ENCODE measurements at regions not wholly inside any gene's neighbourhood (a gene's known extent, or its start where the extent isn't known, plus 50 kb on each side); places are given as distances from the start of the nearest gene placed in this dataset.

GRCh38 chr2:153394247-153394646, 84.3 kb downstream of the RPRM start:
- H3K4me1 ChIP-seq (ENCODE audit: low read length) = no peaks in the 10 kb centered on the region
- H2AFZ ChIP-seq (ENCODE audit: low read depth, low read length) = no peak overlapping the region
- H4K20me1 ChIP-seq (ENCODE audit: insufficient read depth, low read length) = no peaks in the 10 kb centered on the region
- H3K79me2 ChIP-seq (ENCODE audit: low read length) = no peaks in the 10 kb centered on the region
- H3K9ac ChIP-seq (ENCODE audit: low read length) = no peak overlapping the region
- H3K4me3 ChIP-seq (ENCODE audit: low read length) = no peak overlapping the region
- no peaks in the 10 kb centered on the region for H3K9me3 ChIP-seq (ENCODE audit: insufficient read depth, low read length)
- TF ChIP-seq CTCF (IDR thresholded peaks at IDR 0.05; ENCODE audit: low read depth, low read length) = no peak
- TF ChIP-seq EZH2phosphoT487 (IDR thresholded peaks at IDR 0.05; ENCODE audit: low read depth) = no peak
- H3K27me3 ChIP-seq (ENCODE audit: low read depth, low read length) = no peaks in the 10 kb centered on the region
- no peak overlapping the region for H3K4me2 ChIP-seq (ENCODE audit: low read length)
- no peak overlapping the region for H3K27ac ChIP-seq (ENCODE audit: low read length)
- no peaks in the 10 kb centered on the region for H3K36me3 ChIP-seq (replicated peaks; ENCODE audit: low read depth, low read length)

- Histone ChIP-seq H3K4me3 (ENCODE audit: low read length) (no peak overlapping the region), H3K4me1 (ENCODE audit: low read length) (no peaks in the 10 kb centered on the region), H3K9me3 (ENCODE audit: insufficient read depth, low read length) (no peaks in the 10 kb centered on the region), H3K9ac (ENCODE audit: low read length) (no peak overlapping the region), H3K27ac (ENCODE audit: low read length) (no peak overlapping the region), H2AFZ (ENCODE audit: low read depth, low read length) (no peak overlapping the region), H3K27me3 (ENCODE audit: low read depth, low read length) (no peaks in the 10 kb centered on the region), H4K20me1 (ENCODE audit: insufficient read depth, low read length) (no peaks in the 10 kb centered on the region), H3K4me2 (ENCODE audit: low read length) (no peak overlapping the region), H3K36me3 (replicated peaks; ENCODE audit: low read depth, low read length) (no peaks in the 10 kb centered on the region), H3K79me2 (ENCODE audit: low read length) (no peaks in the 10 kb centered on the region)
- TF ChIP-seq CTCF (IDR thresholded peaks at IDR 0.05; ENCODE audit: low read depth, low read length) (no peak), EZH2phosphoT487 (IDR thresholded peaks at IDR 0.05; ENCODE audit: low read depth) (no peak)
These were observed 85.0 kb downstream of the RPRM start for GRCh38 chr2:153393518-153393917.

- no peaks in the 10 kb centered on the region for H3K79me2 ChIP-seq (ENCODE audit: low read length)
- no peaks in the 10 kb centered on the region for H3K36me3 ChIP-seq (replicated peaks; ENCODE audit: low read depth, low read length)
- H3K9ac ChIP-seq (ENCODE audit: low read length) = no peak overlapping the region
- no peak for TF ChIP-seq CTCF (IDR thresholded peaks at IDR 0.05; ENCODE audit: low read depth, low read length)
- no peak for TF ChIP-seq EZH2phosphoT487 (IDR thresholded peaks at IDR 0.05; ENCODE audit: low read depth)
- no peak overlapping the region for H3K4me3 ChIP-seq (ENCODE audit: low read length)
- no peaks in the 10 kb centered on the region for H3K27me3 ChIP-seq (ENCODE audit: low read depth, low read length)
- H3K9me3 ChIP-seq (ENCODE audit: insufficient read depth, low read length) = no peaks in the 10 kb centered on the region
- H3K4me2 ChIP-seq (ENCODE audit: low read length) = no peak overlapping the region
- no peak overlapping the region for H3K27ac ChIP-seq (ENCODE audit: low read length)
- no peaks in the 10 kb centered on the region for H3K4me1 ChIP-seq (ENCODE audit: low read length)
- H4K20me1 ChIP-seq (ENCODE audit: insufficient read depth, low read length) = no peaks in the 10 kb centered on the region
- H2AFZ ChIP-seq (ENCODE audit: low read depth, low read length) = no peak overlapping the region
These were observed 87.4 kb downstream of the RPRM start for GRCh38 chr2:153391131-153391530.

GRCh38 chr2:153388246-153388645, 90.3 kb downstream of the RPRM start:
- no peak overlapping the region for H3K27ac ChIP-seq (ENCODE audit: low read length)
- H3K4me3 ChIP-seq (ENCODE audit: low read length) = no peak overlapping the region
- no peaks in the 10 kb centered on the region for H3K36me3 ChIP-seq (replicated peaks; ENCODE audit: low read depth, low read length)
- TF ChIP-seq EZH2phosphoT487 (IDR thresholded peaks at IDR 0.05; ENCODE audit: low read depth) (no peak), CTCF (IDR thresholded peaks at IDR 0.05; ENCODE audit: low read depth, low read length) (no peak)
- no peak overlapping the region for H2AFZ ChIP-seq (ENCODE audit: low read depth, low read length)
- H3K9ac ChIP-seq (ENCODE audit: low read length) = no peak overlapping the region
- H3K27me3 ChIP-seq (ENCODE audit: low read depth, low read length) = no peaks in the 10 kb centered on the region
- no peaks in the 10 kb centered on the region for H4K20me1 ChIP-seq (ENCODE audit: insufficient read depth, low read length)
- H3K4me1 ChIP-seq (ENCODE audit: low read length) = no peaks in the 10 kb centered on the region
- no peaks in the 10 kb centered on the region for H3K9me3 ChIP-seq (ENCODE audit: insufficient read depth, low read length)
- no peaks in the 10 kb centered on the region for H3K79me2 ChIP-seq (ENCODE audit: low read length)
- H3K4me2 ChIP-seq (ENCODE audit: low read length) = no peak overlapping the region
